ENCODE measurements at regions not wholly inside any gene's neighbourhood (a gene's known extent, or its start where the extent isn't known, plus 50 kb on each side); places are given as distances from the start of the nearest gene placed in this dataset.

DNA sequence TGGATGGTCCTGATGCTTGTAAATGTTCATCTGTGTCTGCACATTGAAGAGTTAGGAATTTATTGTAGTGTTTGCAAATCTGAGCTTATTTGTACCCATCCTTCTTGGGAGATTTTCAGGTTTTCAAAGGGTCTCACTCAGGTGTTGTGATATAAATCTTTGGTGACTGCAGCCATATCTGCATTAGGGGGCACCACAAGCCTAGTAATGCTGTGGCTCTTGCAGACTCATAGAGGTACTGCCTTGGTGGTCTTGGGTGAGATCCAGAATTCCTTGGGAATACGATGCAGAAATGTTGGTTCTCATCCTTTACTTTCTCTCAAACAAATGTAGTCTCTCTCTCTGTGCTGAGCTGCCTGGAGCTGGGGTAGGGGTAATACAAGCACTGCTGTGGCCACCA is 405.9 kb downstream of the TTLL7 start:
- FAIRE-seq, result no peak

GRCh38 chr1:83588140-83588539 is 410.8 kb downstream of the TTLL7 start:
- DNase-seq (ENCODE audit: insufficient read length, low spot score), result no peak
- TF ChIP-seq POLR2A (IDR thresholded peaks at IDR 0.05; ENCODE audit: low read depth, low read length), result no peak
- FAIRE-seq, result no peak

More for the DNA sequence above, 405.9 kb downstream of the TTLL7 start:
- TF ChIP-seq POLR2A (IDR thresholded peaks at IDR 0.05; ENCODE audit: low read depth, low read length), result no peak
- no peak for DNase-seq (ENCODE audit: insufficient read length, low spot score)

- no peak for DNase-seq (ENCODE audit: insufficient read length, low spot score)
- FAIRE-seq, result no peak
- no peak for TF ChIP-seq POLR2A (IDR thresholded peaks at IDR 0.05; ENCODE audit: low read depth, low read length)
These were observed 415.4 kb downstream of the TTLL7 start for GRCh38 chr1:83583351-83584014.

DNA sequence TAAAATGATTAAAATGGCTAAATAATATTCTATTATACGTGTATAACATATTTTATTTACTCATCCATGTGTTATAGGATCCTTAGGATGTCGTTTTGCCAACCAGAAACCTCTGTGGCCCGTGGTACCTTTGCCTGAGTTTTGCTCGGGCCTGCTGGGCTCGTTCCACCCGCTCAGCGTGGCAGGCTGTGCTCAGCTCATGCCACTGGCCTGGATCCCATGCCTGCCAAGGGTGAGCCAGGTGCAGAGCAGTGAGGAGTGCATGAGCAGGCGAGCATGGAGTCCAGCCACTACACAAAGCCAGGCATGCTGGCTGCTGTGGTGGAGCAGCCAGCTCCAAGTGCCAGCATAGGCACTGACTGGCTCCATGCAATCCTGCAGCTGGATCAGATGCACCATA is 417.2 kb downstream of the TTLL7 start:
- TF ChIP-seq POLR2A (IDR thresholded peaks at IDR 0.05; ENCODE audit: low read depth, low read length), result no peak
- FAIRE-seq, result no peak
- no peak for DNase-seq (ENCODE audit: insufficient read length, low spot score)

- FAIRE-seq, result no peak
These were observed 424.1 kb downstream of the TTLL7 start for GRCh38 chr1:83574791-83575190.

GRCh38 chr1:83573776-83574175 is 425.2 kb downstream of the TTLL7 start:
- TF ChIP-seq POLR2A (IDR thresholded peaks at IDR 0.05; ENCODE audit: low read depth, low read length), result no peak
- no peak for FAIRE-seq
- no peak for DNase-seq (ENCODE audit: insufficient read length, low spot score)

More at GRCh38 chr1:83574791-83575190, 424.1 kb downstream of the TTLL7 start:
- DNase-seq (ENCODE audit: insufficient read length, low spot score), result no peak
- no peak for TF ChIP-seq POLR2A (IDR thresholded peaks at IDR 0.05; ENCODE audit: low read depth, low read length)

DNA sequence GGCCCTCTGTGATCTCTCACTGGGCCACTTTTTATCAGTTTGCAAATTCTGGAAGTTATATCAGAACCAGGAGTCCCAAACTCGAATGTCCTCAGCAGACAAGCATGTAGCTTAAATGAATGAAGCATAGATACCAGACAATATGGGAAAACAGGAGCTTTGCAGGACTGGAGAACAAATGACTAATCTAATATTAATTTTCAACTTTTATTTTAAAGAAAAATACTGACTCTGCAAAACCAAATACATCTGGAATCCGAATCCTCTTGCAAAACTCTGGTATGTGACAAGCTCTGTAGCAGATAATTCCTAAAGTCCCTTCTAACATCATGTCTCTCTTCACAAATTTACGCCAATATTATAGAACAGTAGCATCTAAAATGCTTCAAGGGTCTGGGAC is 427.4 kb downstream of the TTLL7 start:
- no peak for TF ChIP-seq POLR2A (IDR thresholded peaks at IDR 0.05; ENCODE audit: low read depth, low read length)
- DNase-seq (ENCODE audit: insufficient read length, low spot score) (no peak), FAIRE-seq (no peak)

DNA sequence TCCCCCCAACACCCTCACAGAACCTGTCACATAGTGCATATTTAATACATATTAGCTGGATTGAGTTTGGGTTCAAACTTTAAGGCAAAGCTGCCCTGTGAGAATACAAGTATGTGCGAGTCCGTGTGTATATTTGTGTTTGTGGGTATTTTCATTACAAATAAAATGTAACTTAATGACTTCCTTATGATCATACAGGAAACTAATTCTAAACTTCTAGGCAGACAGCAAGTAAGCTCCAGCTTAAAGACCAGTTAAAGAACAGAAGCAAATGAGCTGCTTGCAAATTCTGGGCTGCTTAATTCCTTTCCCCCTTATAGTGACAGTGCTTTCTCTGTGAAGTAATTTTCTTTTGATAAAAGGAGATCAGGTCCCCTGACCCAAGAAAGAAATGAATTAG is 437.6 kb downstream of the TTLL7 start:
- DNase-seq (ENCODE audit: insufficient read length, low spot score), result no peak
- no peak for FAIRE-seq
- TF ChIP-seq POLR2A (IDR thresholded peaks at IDR 0.05; ENCODE audit: low read depth, low read length), result no peak

DNA sequence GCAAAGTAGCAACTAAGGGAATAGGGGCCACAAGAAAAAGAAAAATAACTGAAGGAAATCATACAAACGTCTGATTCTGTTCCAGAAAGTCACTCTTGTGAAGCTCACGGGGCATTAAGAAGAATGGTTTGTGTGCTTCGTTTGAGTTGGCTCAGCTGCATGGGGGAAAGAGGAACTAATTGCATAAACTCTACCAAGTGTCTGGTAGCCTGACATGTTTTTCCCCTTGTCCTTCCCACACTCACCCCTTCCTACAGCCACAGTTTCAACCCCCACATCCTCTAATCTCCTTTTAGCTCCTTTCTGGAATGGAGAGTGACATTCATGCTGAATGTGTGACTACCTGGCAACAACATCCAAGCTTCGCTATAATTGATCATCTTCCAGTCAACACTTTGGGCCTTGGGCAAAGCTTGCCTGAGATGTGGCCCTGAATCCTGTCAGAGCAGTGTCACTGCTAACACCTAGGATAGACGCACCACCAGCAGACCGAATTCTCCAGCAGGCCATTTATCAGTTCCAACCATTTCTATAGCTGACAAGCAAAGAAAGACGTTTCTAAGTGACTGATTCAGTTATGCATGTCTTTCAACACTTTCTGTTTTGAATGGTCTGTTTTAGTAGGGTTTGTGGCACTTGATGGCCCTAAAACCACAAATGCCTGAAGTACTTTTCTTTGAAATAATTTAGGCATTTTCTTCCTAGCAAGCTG is 439.6 kb downstream of the TTLL7 start:
- no peak for TF ChIP-seq POLR2A (IDR thresholded peaks at IDR 0.05; ENCODE audit: low read depth, low read length)
- FAIRE-seq (no peak), DNase-seq (ENCODE audit: insufficient read length, low spot score) (no peak)

- FAIRE-seq (no peak), DNase-seq (ENCODE audit: insufficient read length, low spot score) (no peak)
- no peak for TF ChIP-seq POLR2A (IDR thresholded peaks at IDR 0.05; ENCODE audit: low read depth, low read length)
These were observed 443.1 kb downstream of the TTLL7 start for GRCh38 chr1:83555871-83556270.

DNA sequence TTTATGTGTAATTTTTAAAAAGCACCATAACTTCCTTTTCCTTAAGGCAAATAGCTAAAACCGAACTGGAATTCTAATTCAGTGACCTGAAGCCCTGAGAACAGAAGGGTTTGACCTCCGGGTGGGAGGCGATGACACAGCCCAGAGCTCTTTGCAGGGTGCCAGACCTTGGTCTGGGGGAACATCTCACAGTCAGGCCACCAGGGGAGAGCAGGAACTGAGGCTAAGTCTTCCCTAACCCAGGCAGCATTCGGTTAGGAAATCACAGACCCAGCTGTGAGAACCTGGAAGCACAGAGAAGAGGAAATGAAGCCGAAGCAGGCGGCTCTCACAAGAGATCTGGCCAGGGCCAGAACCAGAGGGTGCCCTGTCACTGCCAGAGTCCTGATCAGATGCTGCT is 444.8 kb downstream of the TTLL7 start:
- no peak for TF ChIP-seq POLR2A (IDR thresholded peaks at IDR 0.05; ENCODE audit: low read depth, low read length)
- DNase-seq (ENCODE audit: insufficient read length, low spot score) (no peak), FAIRE-seq (no peak)

- FAIRE-seq (no peak), DNase-seq (ENCODE audit: insufficient read length, low spot score) (no peak)
- TF ChIP-seq POLR2A (IDR thresholded peaks at IDR 0.05; ENCODE audit: low read depth, low read length), result no peak
These were observed 446.1 kb downstream of the TTLL7 start for GRCh38 chr1:83552820-83553219.

DNA sequence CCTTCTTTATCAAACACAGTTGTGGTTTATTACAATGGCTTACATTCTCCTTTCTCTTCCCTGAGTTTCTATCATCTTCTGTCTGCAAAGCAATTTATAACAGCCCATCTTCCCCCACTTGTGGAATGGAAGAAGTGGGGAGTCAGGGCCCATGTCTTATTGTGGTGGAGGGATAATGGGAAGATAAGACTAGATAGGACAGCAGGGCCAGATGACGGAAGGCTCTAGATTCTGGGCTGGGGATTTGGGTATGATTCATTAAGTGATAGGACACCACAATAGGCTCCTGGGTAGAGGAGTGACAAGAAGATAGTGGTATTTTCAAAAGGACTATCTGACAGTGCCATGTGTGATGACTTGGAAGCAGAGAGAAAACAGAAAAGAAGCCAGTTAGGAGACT is 450.6 kb downstream of the TTLL7 start:
- FAIRE-seq, result no peak
- no peak for DNase-seq (ENCODE audit: insufficient read length, low spot score)
- no peak for TF ChIP-seq POLR2A (IDR thresholded peaks at IDR 0.05; ENCODE audit: low read depth, low read length)

- FAIRE-seq, result no peak
- no peak for TF ChIP-seq POLR2A (IDR thresholded peaks at IDR 0.05; ENCODE audit: low read depth, low read length)
- no peak for DNase-seq (ENCODE audit: insufficient read length, low spot score)
These were observed 451.0 kb downstream of the TTLL7 start for GRCh38 chr1:83547901-83548300.

DNA sequence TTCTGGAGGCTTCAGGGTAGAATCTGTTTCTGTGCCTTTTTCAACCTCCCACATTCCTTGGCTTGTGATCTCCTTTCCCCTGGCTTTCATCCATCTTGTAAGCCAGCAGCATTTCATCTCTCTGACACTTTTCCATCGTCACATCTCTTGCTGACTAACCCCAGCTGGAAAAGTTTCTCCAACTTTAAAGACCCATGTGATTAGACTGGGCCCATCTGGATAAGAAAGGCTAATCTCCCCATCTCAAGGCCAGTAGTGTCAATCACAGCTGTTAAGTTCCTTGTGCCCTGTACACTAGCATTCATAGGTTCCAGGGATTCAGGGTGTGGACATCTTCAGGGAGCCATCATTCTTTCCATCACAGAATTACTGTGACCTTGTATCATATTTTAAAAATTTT is 452.1 kb downstream of the TTLL7 start:
- DNase-seq (ENCODE audit: insufficient read length, low spot score) (no peak), FAIRE-seq (no peak)
- no peak for TF ChIP-seq POLR2A (IDR thresholded peaks at IDR 0.05; ENCODE audit: low read depth, low read length)

All from H54 (cell line).